CD14-positive monocyte (primary cell): ENCODE measurements at regions not wholly inside any gene's neighbourhood (a gene's known extent, or its start where the extent isn't known, plus 50 kb on each side); places are given as distances from the start of the nearest gene placed in this dataset.

Experiments used
- DNase-seq, 3 donors: peaks; one replicate each; pipeline ENCODE4 v3.0.0-alpha.2; 2011 to 2022
- H2AFZ ChIP-seq: 2 replicates; pipeline ENCODE4 v1.6.0; 2012; ENCODE audit warnings: mild to moderate bottlenecking, low read depth, low read length, inconsistent platforms; ENCODE audit not compliant: insufficient read depth, poor library complexity, severe bottlenecking
- H3K27ac ChIP-seq, 2 donors: 1 replicate in 1 of 2; 2 replicates in 1 of 2; pipeline ENCODE4 v1.5.1; 2012 to 2013; ENCODE audit warnings: low read length in 2 of 2, control low read depth in 1 of 2, inconsistent platforms in 1 of 2, low read depth in 1 of 2, mild to moderate bottlenecking in 1 of 2
- H3K27me3 ChIP-seq, 2 donors: one replicate each; pipeline versions ENCODE4 v1.6.0 to v1.6.1; 2011 to 2013; ENCODE audit warnings: low read length in 2 of 2; ENCODE audit not compliant: control insufficient read depth in 2 of 2, insufficient read depth in 2 of 2
- H3K36me3 ChIP-seq, 2 donors: replicated peaks in 1 of 2; 1 replicate in 1 of 2; 2 replicates in 1 of 2; pipeline versions ENCODE4 v1.5.1 to v1.6.1; 2012 to 2013; ENCODE audit warnings: low read length in 2 of 2, control low read depth in 1 of 2, inconsistent platforms in 1 of 2, mild to moderate bottlenecking in 1 of 2; ENCODE audit not compliant: insufficient read depth in 2 of 2, control insufficient read depth in 1 of 2
- H3K4me1 ChIP-seq, 2 donors: 1 replicate in 1 of 2; 2 replicates in 1 of 2; pipeline versions ENCODE4 v1.5.1 to v1.6.1; 2012 to 2013; ENCODE audit warnings: low read length in 2 of 2, control low read depth in 1 of 2, inconsistent platforms in 1 of 2, mild to moderate bottlenecking in 1 of 2, moderate library complexity in 1 of 2; ENCODE audit not compliant: insufficient read depth in 2 of 2, control insufficient read depth in 1 of 2
- H3K4me2 ChIP-seq: replicated peaks from 2 replicates; pipeline ENCODE3; 2012; ENCODE audit warnings: low read length, moderate library complexity, mild to moderate bottlenecking; ENCODE audit not compliant: poor library complexity, severe bottlenecking; ENCODE audit errors: extremely low read depth
- H3K4me3 ChIP-seq, 3 experiments: fragments of 200-600 bp in 1 of 3; sonication (generic) in 1 of 3; replicated peaks in 1 of 3; 1 replicate in 2 of 3; 2 replicates in 1 of 3; pipeline ENCODE4 v1.5.1; 2011 to 2013; ENCODE audit warnings: low read length in 3 of 3, mild to moderate bottlenecking in 3 of 3, control low read depth in 2 of 3, low read depth in 2 of 3, inconsistent platforms in 1 of 3, moderate library complexity in 1 of 3
- H3K79me2 ChIP-seq: 2 replicates; pipeline ENCODE4 v1.6.0; 2012; ENCODE audit warnings: mild to moderate bottlenecking, control low read depth, inconsistent platforms, low read length, moderate library complexity; ENCODE audit not compliant: insufficient read depth
- H3K9ac ChIP-seq: 2 replicates; pipeline ENCODE4 v1.6.0; 2017; ENCODE audit warnings: low read length, mild to moderate bottlenecking; ENCODE audit not compliant: insufficient read depth, poor library complexity, severe bottlenecking
- H3K9me3 ChIP-seq, 2 donors: replicated peaks in 1 of 2; 1 replicate in 1 of 2; 2 replicates in 1 of 2; pipeline versions ENCODE4 v1.5.1 to v1.6.1; 2012 to 2013; ENCODE audit warnings: low read length in 2 of 2, control low read depth in 1 of 2; ENCODE audit not compliant: control insufficient read depth in 1 of 2, insufficient read depth in 1 of 2
- H4K20me1 ChIP-seq: 2 replicates; pipeline ENCODE4 v1.6.0; 2012; ENCODE audit warnings: mild to moderate bottlenecking, low read length, control low read depth, moderate library complexity; ENCODE audit not compliant: insufficient read depth
- H3K27ac Mint-ChIP-seq, 7 donors: one replicate each; pipeline ENCODE4 v1.8.0; 2020; ENCODE audit warnings: mild to moderate bottlenecking in 7 of 7, mixed read lengths in 7 of 7, moderate library complexity in 6 of 7, inconsistent platforms in 2 of 7
- H3K27me3 Mint-ChIP-seq, 3 donors: one replicate each; pipeline ENCODE4 v1.8.0; 2021 to 2022; ENCODE audit warnings: low read depth in 3 of 3, mild to moderate bottlenecking in 3 of 3, mixed read lengths in 3 of 3, moderate library complexity in 3 of 3, inconsistent platforms in 1 of 3
- H3K36me3 Mint-ChIP-seq, 2 donors: one replicate each; pipeline ENCODE4 v1.8.0; 2020; ENCODE audit warnings: mixed read lengths in 2 of 2, inconsistent platforms in 1 of 2, mild to moderate bottlenecking in 1 of 2
- H3K4me1 Mint-ChIP-seq: one replicate; pipeline ENCODE4 v1.8.0; 2020; ENCODE audit warnings: mild to moderate bottlenecking, mixed read lengths
- H3K4me3 Mint-ChIP-seq, 2 donors: one replicate each; pipeline ENCODE4 v1.8.0; 2020; ENCODE audit warnings: mild to moderate bottlenecking in 2 of 2, mixed read lengths in 2 of 2, moderate library complexity in 1 of 2
- H3K9me3 Mint-ChIP-seq, 7 donors: one replicate each; pipeline ENCODE4 v1.8.0; 2020 to 2022; ENCODE audit warnings: mixed read lengths in 7 of 7, mild to moderate bottlenecking in 6 of 7, moderate library complexity in 6 of 7, inconsistent platforms in 2 of 7
- CTCF ChIP-seq: fragments of 200-600 bp; IDR thresholded peaks from one replicate; pipeline ENCODE4 v1.8.0; 2022; ENCODE audit warnings: antibody characterized with exemption, mild to moderate bottlenecking
- WGBS: methylation state at CpG from one replicate; pipeline ENCODE4 v1.1.5; 2013; ENCODE audit warnings: missing lambda C conversion rate; ENCODE audit not compliant: insufficient coverage; 5-methylcytosine and 5-hydroxymethylcytosine counted together
- intact Hi-C, 2 donors: fragments of 100-400 bp; cut with micrococcal nuclease; formaldehyde crosslinking; loops; one replicate each; pipeline versions ENCODE4 v1.15.0 to v1.15.1; 2023

GRCh38 chr2:10499911-10500521 is 51.9 kb upstream of the ODC1 start:
- no peak overlapping the region for H3K27ac Mint-ChIP-seq

DNA sequence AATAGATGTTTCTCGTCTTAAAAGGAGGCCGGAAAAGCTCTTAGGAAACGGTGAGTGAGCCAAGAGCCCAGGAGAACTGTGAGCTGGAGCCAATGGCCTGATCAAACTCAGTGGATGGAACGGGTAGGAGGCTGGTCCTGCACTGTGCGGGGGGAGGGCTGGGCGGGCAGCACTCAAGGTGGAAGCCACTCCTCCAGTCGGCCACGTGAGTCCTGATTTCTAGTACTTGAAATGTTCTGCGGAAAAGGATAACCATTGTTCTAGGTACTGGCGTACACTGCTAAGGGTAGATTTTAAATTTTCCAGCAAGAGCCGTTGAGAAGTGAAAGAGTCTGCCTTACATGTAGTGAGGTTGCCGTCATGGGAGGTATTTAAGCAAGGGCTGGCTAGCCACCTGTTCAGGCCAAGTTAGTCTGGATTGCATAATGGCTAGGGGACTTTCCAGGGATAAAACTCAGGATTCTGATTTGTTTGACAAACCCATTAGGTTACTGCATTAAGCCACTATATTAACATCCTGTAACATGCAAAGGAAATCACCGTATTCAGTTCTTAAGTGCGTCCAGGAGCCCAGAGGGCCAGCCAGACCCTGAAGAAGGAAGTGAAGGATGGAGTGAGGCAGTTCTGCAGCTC is 51.3 kb upstream of the ODC1 start:
- Mint-ChIP-seq H3K4me1 (peaks cover 3% of the 10 kb centered on the region), H3K27me3 (peaks cover 15 to 17% (median 17%) of the 10 kb centered on the region in 3 donors), H3K27ac (no peak overlapping the region), H3K9me3 (peaks cover 0 to 2% (median 0%) of the 10 kb centered on the region in 7 donors), H3K36me3 (no peaks in the 10 kb centered on the region), H3K4me3 (no peak overlapping the region)
- Histone ChIP-seq H3K27me3 (peaks cover 0 to 6% of the 10 kb centered on the region in 2 donors), H3K4me2 (no peak overlapping the region), H3K9ac (no peak overlapping the region), H3K4me3 (no peak overlapping the region), H3K27ac (no peak overlapping the region), H4K20me1 (no peaks in the 10 kb centered on the region), H3K4me1 (no peaks in the 10 kb centered on the region), H3K9me3 (no peaks in the 10 kb centered on the region), H2AFZ (no peak overlapping the region), H3K79me2 (no peaks in the 10 kb centered on the region), H3K36me3 (no peaks in the 10 kb centered on the region)
- WGBS: 83% methylated on average over 13 of the region's 14 CpGs
- TF ChIP-seq CTCF: no peak
- DNase-seq: no peak
- intact Hi-C loops: no loop called here

More at GRCh38 chr2:10499911-10500521, 51.9 kb upstream of the ODC1 start:
- Mint-ChIP-seq H3K4me1 (peaks cover 3% of the 10 kb centered on the region), H3K27me3 (peaks cover 15 to 17% (median 16%) of the 10 kb centered on the region in 3 donors), H3K36me3 (no peaks in the 10 kb centered on the region), H3K4me3 (no peak overlapping the region), H3K9me3 (peaks cover 0 to 2% (median 0%) of the 10 kb centered on the region in 7 donors)
- H3K9me3 ChIP-seq: no peaks in the 10 kb centered on the region
- 90% methylated on average over 15 of the region's 16 CpGs for WGBS
- H3K79me2 ChIP-seq: no peaks in the 10 kb centered on the region
- no peak overlapping the region for H3K27ac ChIP-seq
- DNase-seq: no peak
- H3K4me2 ChIP-seq: no peak overlapping the region
- no peak for TF ChIP-seq CTCF
- no peaks in the 10 kb centered on the region for H3K4me1 ChIP-seq
- H3K9ac ChIP-seq: no peak overlapping the region
- intact Hi-C loops: no loop called here
- peaks cover 0 to 6% of the 10 kb centered on the region in 2 donors for H3K27me3 ChIP-seq
- no peak overlapping the region for H2AFZ ChIP-seq
- H3K36me3 ChIP-seq: no peaks in the 10 kb centered on the region
- H4K20me1 ChIP-seq: no peaks in the 10 kb centered on the region
- H3K4me3 ChIP-seq: no peak overlapping the region
